ENCODE measurements at regions not wholly inside any gene's neighbourhood (a gene's known extent, or its start where the extent isn't known, plus 50 kb on each side); places are given as distances from the start of the nearest gene placed in this dataset.

GRCh38 chr2:225771701-225772100 lies 372.2 kb downstream of the NYAP2 start:
- H3K27me3 ChIP-seq, result no peaks in the 10 kb centered on the region
- H3K4me3 ChIP-seq, result no peak overlapping the region
- H3K36me3 ChIP-seq, result no peaks in the 10 kb centered on the region
- no peaks in the 10 kb centered on the region for H3K9me3 ChIP-seq
- DNase-seq, result no peak
- peaks cover 0 to 48% (median 24%) of the 10 kb centered on the region in 4 donors for H3K4me1 ChIP-seq
- intact Hi-C loops (cut with DNase I; ENCODE audit: low total_unique reads), result no loop called here
- H3K27ac ChIP-seq, result no peak overlapping the region
- TF ChIP-seq, protein P1, sequence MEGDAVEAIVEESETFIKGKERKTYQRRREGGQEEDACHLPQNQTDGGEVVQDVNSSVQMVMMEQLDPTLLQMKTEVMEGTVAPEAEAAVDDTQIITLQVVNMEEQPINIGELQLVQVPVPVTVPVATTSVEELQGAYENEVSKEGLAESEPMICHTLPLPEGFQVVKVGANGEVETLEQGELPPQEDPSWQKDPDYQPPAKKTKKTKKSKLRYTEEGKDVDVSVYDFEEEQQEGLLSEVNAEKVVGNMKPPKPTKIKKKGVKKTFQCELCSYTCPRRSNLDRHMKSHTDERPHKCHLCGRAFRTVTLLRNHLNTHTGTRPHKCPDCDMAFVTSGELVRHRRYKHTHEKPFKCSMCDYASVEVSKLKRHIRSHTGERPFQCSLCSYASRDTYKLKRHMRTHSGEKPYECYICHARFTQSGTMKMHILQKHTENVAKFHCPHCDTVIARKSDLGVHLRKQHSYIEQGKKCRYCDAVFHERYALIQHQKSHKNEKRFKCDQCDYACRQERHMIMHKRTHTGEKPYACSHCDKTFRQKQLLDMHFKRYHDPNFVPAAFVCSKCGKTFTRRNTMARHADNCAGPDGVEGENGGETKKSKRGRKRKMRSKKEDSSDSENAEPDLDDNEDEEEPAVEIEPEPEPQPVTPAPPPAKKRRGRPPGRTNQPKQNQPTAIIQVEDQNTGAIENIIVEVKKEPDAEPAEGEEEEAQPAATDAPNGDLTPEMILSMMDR (IDR thresholded peaks at IDR 0.05), result no peak

- Histone ChIP-seq H3K27me3 (no peaks in the 10 kb centered on the region), H3K4me1 (peaks cover 0 to 72% (median 38%) of the 10 kb centered on the region in 4 donors), H3K4me3 (no peak overlapping the region), H3K9me3 (no peaks in the 10 kb centered on the region), H3K36me3 (no peaks in the 10 kb centered on the region), H3K27ac (peak overlapping the region in 1 of 2 donors; percentile 7)
- TF ChIP-seq, protein P1 (IDR thresholded peaks at IDR 0.05), result no peak
- no peak for DNase-seq
- intact Hi-C loops (cut with DNase I; ENCODE audit: low total_unique reads), result no loop called here
These were observed 369.2 kb downstream of the NYAP2 start for GRCh38 chr2:225768741-225769140.

GRCh38 chr2:225766431-225766830 lies 366.9 kb downstream of the NYAP2 start:
- H3K4me3 ChIP-seq, result no peak overlapping the region
- peak overlapping the region; percentile 72 to 78 for H3K27ac ChIP-seq
- intact Hi-C loops (cut with DNase I; ENCODE audit: low total_unique reads), result no loop called here
- no peaks in the 10 kb centered on the region for H3K27me3 ChIP-seq
- peaks cover 0 to 49% (median 23%) of the 10 kb centered on the region in 4 donors for H3K4me1 ChIP-seq
- no peak for DNase-seq
- H3K9me3 ChIP-seq, result no peaks in the 10 kb centered on the region
- TF ChIP-seq, protein P1 (IDR thresholded peaks at IDR 0.05), result no peak
- H3K36me3 ChIP-seq, result no peaks in the 10 kb centered on the region

DNA sequence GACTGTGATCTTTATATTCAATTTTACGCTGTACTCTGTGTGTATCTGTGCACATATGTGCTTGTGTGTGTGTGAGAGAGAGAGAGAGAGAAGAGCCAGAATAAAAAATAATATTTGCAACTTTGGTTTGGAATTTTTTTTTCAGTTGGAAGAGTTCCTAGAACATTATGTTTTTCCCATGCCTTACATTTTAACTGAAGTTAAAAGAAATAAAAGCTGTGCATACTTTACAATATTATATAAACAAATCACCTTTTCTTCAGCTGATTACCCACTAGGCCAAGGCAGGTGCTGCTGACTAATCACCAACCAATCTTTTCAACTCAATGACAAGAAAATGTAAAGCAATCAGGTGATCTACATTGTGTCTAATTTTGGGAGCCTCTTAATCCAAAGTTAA lies 366.3 kb downstream of the NYAP2 start:
- DNase-seq, result no peak

GRCh38 chr2:225764346-225764745 lies 364.8 kb downstream of the NYAP2 start:
- TF ChIP-seq, protein P1 (IDR thresholded peaks at IDR 0.05), result no peak
- Histone ChIP-seq H3K4me1 (peaks cover 0 to 40% (median 21%) of the 10 kb centered on the region in 4 donors), H3K27ac (peak overlapping the region; percentile 72 to 78), H3K9me3 (no peaks in the 10 kb centered on the region), H3K27me3 (no peaks in the 10 kb centered on the region), H3K36me3 (no peaks in the 10 kb centered on the region), H3K4me3 (no peak overlapping the region)
- intact Hi-C loops (cut with DNase I; ENCODE audit: low total_unique reads), result no loop called here
- DNase-seq, result no peak

More for the DNA sequence above, 366.3 kb downstream of the NYAP2 start:
- H3K27me3 ChIP-seq, result no peaks in the 10 kb centered on the region
- peak overlapping the region; percentile 72 to 78 for H3K27ac ChIP-seq
- H3K4me1 ChIP-seq, result peaks cover 0 to 43% (median 23%) of the 10 kb centered on the region in 4 donors
- no peaks in the 10 kb centered on the region for H3K36me3 ChIP-seq
- no peaks in the 10 kb centered on the region for H3K9me3 ChIP-seq
- TF ChIP-seq, protein P1 (IDR thresholded peaks at IDR 0.05), result no peak
- intact Hi-C loops (cut with DNase I; ENCODE audit: low total_unique reads), result no loop called here
- H3K4me3 ChIP-seq, result no peak overlapping the region

GRCh38 chr2:225763711-225764110 lies 364.2 kb downstream of the NYAP2 start:
- TF ChIP-seq, protein P1 (IDR thresholded peaks at IDR 0.05), result no peak
- Histone ChIP-seq H3K9me3 (no peaks in the 10 kb centered on the region), H3K27ac (peak overlapping the region in 1 of 2 donors; percentile 72), H3K4me3 (no peak overlapping the region), H3K4me1 (peaks cover 0 to 40% (median 21%) of the 10 kb centered on the region in 4 donors), H3K36me3 (no peaks in the 10 kb centered on the region), H3K27me3 (no peaks in the 10 kb centered on the region)
- intact Hi-C loops (cut with DNase I; ENCODE audit: low total_unique reads), result no loop called here
- no peak for DNase-seq
